PC-9 (cell line): ENCODE measurements at regions not wholly inside any gene's neighbourhood (a gene's known extent, or its start where the extent isn't known, plus 50 kb on each side); places are given as distances from the start of the nearest gene placed in this dataset.

Source experiments
- CTCF ChIP-seq: fragments of 200-600 bp; sonication (generic); conservative IDR thresholded peaks from 2 replicates; pipeline ENCODE4 v1.6.1; 2017; ENCODE audit warnings: mixed run types, antibody characterized with exemption, mild to moderate bottlenecking, moderate library complexity
- EZH2 ChIP-seq: fragments of 200-600 bp; sonication (generic); IDR thresholded peaks from 2 replicates; pipeline ENCODE4 v1.8.0; 2017; ENCODE audit warnings: antibody characterized with exemption, low read depth

- no peak for TF ChIP-seq CTCF
- TF ChIP-seq EZH2, result no peak
Observed at GRCh38 chr11:27285761-27286160, 77.3 kb downstream of the CCDC34 start.
